ENCODE measurements at regions not wholly inside any gene's neighbourhood (a gene's known extent, or its start where the extent isn't known, plus 50 kb on each side); places are given as distances from the start of the nearest gene placed in this dataset.

GRCh38 chr3:72473156-72473555 lies 375.1 kb downstream of the SHQ1 start:
- ATAC-seq (ENCODE audit: low FRiP score in 2 of 2) = no peak

GRCh38 chr3:72470904-72471417 lies 377.3 kb downstream of the SHQ1 start:
- no peaks in the 10 kb centered on the region for H3K4me1 ChIP-seq
- no peak for DNase-seq
- no peak overlapping the region for H3K4me3 ChIP-seq
- no peaks in the 10 kb centered on the region for H3K27me3 ChIP-seq
- H3K9me3 ChIP-seq = no peaks in the 10 kb centered on the region
- no peak for ATAC-seq (ENCODE audit: low FRiP score in 2 of 2)
- WGBS, 2 donors = 93 to 95% methylated on average over 5 of the region's 5 CpGs
- H3K27ac ChIP-seq = no peak overlapping the region
- no peaks in the 10 kb centered on the region for H3K36me3 ChIP-seq
- TF ChIP-seq POLR2A (IDR thresholded peaks at IDR 0.05) (no peak), CTCF (IDR thresholded peaks at IDR 0.05) (no peak), EP300 (IDR thresholded peaks at IDR 0.05) (no peak), POLR2AphosphoS5 (IDR thresholded peaks at IDR 0.05) (no peak)

More at GRCh38 chr3:72473156-72473555, 375.1 kb downstream of the SHQ1 start:
- Histone ChIP-seq H3K9me3 (no peaks in the 10 kb centered on the region), H3K36me3 (no peaks in the 10 kb centered on the region), H3K27ac (no peak overlapping the region), H3K27me3 (no peaks in the 10 kb centered on the region), H3K4me1 (no peaks in the 10 kb centered on the region), H3K4me3 (no peak overlapping the region)
- TF ChIP-seq POLR2AphosphoS5 (IDR thresholded peaks at IDR 0.05) = no peak
- TF ChIP-seq EP300 (IDR thresholded peaks at IDR 0.05) = no peak
- TF ChIP-seq CTCF (IDR thresholded peaks at IDR 0.05) = no peak
- no peak for TF ChIP-seq POLR2A (IDR thresholded peaks at IDR 0.05)
- no peak for DNase-seq
- WGBS, 2 donors = 65 to 78% methylated on average over 5 of the region's 5 CpGs

GRCh38 chr3:72465853-72466252 lies 382.4 kb downstream of the SHQ1 start:
- H3K4me1 ChIP-seq = peaks cover 0 to 7% (median 2%) of the 10 kb centered on the region in 4 donors

GRCh38 chr3:72463083-72463482 lies 385.2 kb downstream of the SHQ1 start:
- Histone ChIP-seq H3K9me3 (no peaks in the 10 kb centered on the region), H3K4me1 (peaks cover 0 to 7% (median 2%) of the 10 kb centered on the region in 4 donors), H3K4me3 (no peak overlapping the region), H3K27me3 (no peaks in the 10 kb centered on the region), H3K36me3 (no peaks in the 10 kb centered on the region), H3K27ac (no peak overlapping the region)
- DNase-seq (no peak), ATAC-seq (ENCODE audit: low FRiP score in 2 of 2) (no peak)
- TF ChIP-seq POLR2AphosphoS5 (IDR thresholded peaks at IDR 0.05) (no peak), CTCF (IDR thresholded peaks at IDR 0.05) (no peak), POLR2A (IDR thresholded peaks at IDR 0.05) (no peak), EP300 (IDR thresholded peaks at IDR 0.05) (no peak)
- WGBS, 2 donors = 73 to 81% methylated on average over 9 of the region's 9 CpGs

More at GRCh38 chr3:72465853-72466252, 382.4 kb downstream of the SHQ1 start:
- no peaks in the 10 kb centered on the region for H3K27me3 ChIP-seq
- no peaks in the 10 kb centered on the region for H3K36me3 ChIP-seq
- no peak overlapping the region for H3K27ac ChIP-seq
- H3K4me3 ChIP-seq = no peak overlapping the region
- no peak for ATAC-seq (ENCODE audit: low FRiP score in 2 of 2)
- 64 to 65% methylated on average over 2 of the region's 2 CpGs for WGBS, 2 donors
- H3K9me3 ChIP-seq = no peaks in the 10 kb centered on the region
- no peak for DNase-seq
- TF ChIP-seq CTCF (IDR thresholded peaks at IDR 0.05) = no peak
- no peak for TF ChIP-seq EP300 (IDR thresholded peaks at IDR 0.05)
- TF ChIP-seq POLR2A (IDR thresholded peaks at IDR 0.05) = no peak
- TF ChIP-seq POLR2AphosphoS5 (IDR thresholded peaks at IDR 0.05) = no peak

- Histone ChIP-seq H3K4me3 (no peak overlapping the region), H3K9me3 (no peaks in the 10 kb centered on the region), H3K4me1 (peaks cover 0 to 7% (median 2%) of the 10 kb centered on the region in 4 donors), H3K27me3 (no peaks in the 10 kb centered on the region), H3K36me3 (no peaks in the 10 kb centered on the region), H3K27ac (no peak overlapping the region)
- ATAC-seq (ENCODE audit: low FRiP score in 2 of 2) (peak in 1 of 2 donors; percentile 49), DNase-seq (no peak)
- WGBS, 2 donors = 65 to 69% methylated on average over 6 of the region's 6 CpGs
- TF ChIP-seq CTCF (IDR thresholded peaks at IDR 0.05) (no peak), POLR2A (IDR thresholded peaks at IDR 0.05) (no peak), POLR2AphosphoS5 (IDR thresholded peaks at IDR 0.05) (no peak), EP300 (IDR thresholded peaks at IDR 0.05) (no peak)
These were observed 385.6 kb downstream of the SHQ1 start for GRCh38 chr3:72462595-72463011.
